ENCODE measurements at regions not wholly inside any gene's neighbourhood (a gene's known extent, or its start where the extent isn't known, plus 50 kb on each side); places are given as distances from the start of the nearest gene placed in this dataset.

DNA sequence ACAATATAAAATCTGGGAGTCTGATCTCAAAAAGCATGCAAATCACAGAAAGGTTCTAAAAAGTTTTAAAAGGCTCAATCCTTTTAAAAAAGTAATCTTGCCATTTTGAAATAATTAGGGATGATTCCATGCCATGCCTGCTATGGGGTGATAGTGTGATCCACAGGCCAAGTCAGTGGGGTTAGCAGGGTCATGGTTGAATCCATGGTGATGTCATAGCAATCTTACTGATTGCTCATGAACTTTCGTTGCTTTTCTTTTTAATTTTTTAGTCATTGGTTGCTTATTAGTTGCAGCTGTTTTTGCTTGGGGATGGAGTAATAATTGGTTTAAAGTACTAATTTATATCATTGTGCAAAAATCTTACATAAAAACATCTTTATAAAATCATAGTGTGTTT lies 485.0 kb downstream of the ENC1 start:
- no peak overlapping the region for H4K8ac ChIP-seq (ENCODE audit: extremely low read depth, insufficient read depth, low read length)
- no peaks in the 10 kb centered on the region for H3K79me2 ChIP-seq (ENCODE audit: control insufficient read depth in 1 of 2, insufficient read depth in 2 of 2, low read length in 2 of 2)
- H3K23ac ChIP-seq (ENCODE audit: insufficient read length) = no peak overlapping the region
- no peak overlapping the region for H3K4ac ChIP-seq (replicated peaks; ENCODE audit: insufficient read length, low read depth, low read length)
- no peak overlapping the region for H3K9ac ChIP-seq (replicated peaks in 1 of 4; ENCODE audit: extremely low read depth in 1 of 4, low read depth in 3 of 4, low read length in 3 of 4)
- no peak overlapping the region for H3K14ac ChIP-seq (ENCODE audit: insufficient read length)
- no peaks in the 10 kb centered on the region for H3K23me2 ChIP-seq (ENCODE audit: low read depth, low read length)
- CTCF ChIA-PET (ENCODE audit: partially characterized antibody) = interaction anchor here (1.2 kb wide), 1 partner anchor 179 kb away, joined by 3 read pairs; no protein-coding TSS in a partner anchor
- no peaks in the 10 kb centered on the region; a peak in 2 of 7 replicates for H3K4me1 ChIP-seq (replicated peaks in 1 of 4; ENCODE audit: control insufficient read depth in 3 of 4, insufficient read depth in 4 of 4, low read length in 3 of 4)
- no peaks in the 10 kb centered on the region for H3K36me3 ChIP-seq (ENCODE audit: control insufficient read depth in 2 of 4, insufficient read depth in 4 of 4, low read length in 3 of 4)
- H2BK15ac ChIP-seq (ENCODE audit: low read length) = no peak overlapping the region
- no peak overlapping the region for H4K5ac ChIP-seq (ENCODE audit: insufficient read length, low read depth, low read length)
- POLR2A ChIA-PET (ENCODE audit: partially characterized antibody) = no interaction called here
- peaks cover 0 to 1% (median 0%) of the 10 kb centered on the region in 4 experiments; a peak in 1 of 7 replicates for H3K27me3 ChIP-seq (replicated peaks in 1 of 4; ENCODE audit: control insufficient read depth in 3 of 4, extremely low read depth in 1 of 4, insufficient read depth in 3 of 4, low read length in 3 of 4)
- no peak overlapping the region for H4K91ac ChIP-seq (replicated peaks; ENCODE audit: insufficient read length, low read length)
- H2AK5ac ChIP-seq (ENCODE audit: low read depth, low read length) = no peak overlapping the region
- H2BK120ac ChIP-seq (replicated peaks; ENCODE audit: low read depth, low read length) = no peak overlapping the region
- no peak overlapping the region for H2BK20ac ChIP-seq (ENCODE audit: low read length)
- H2BK5ac ChIP-seq (ENCODE audit: low read depth, low read length) = no peak overlapping the region
- H2BK12ac ChIP-seq (ENCODE audit: low read depth, low read length) = no peak overlapping the region
- H3K18ac ChIP-seq (ENCODE audit: extremely low read depth, low read length) = no peak overlapping the region
- no peak overlapping the region for H3K56ac ChIP-seq (replicated peaks; ENCODE audit: insufficient read length, low read depth, low read length)
- H3K4me3 ChIP-seq (ENCODE audit: extremely low read depth in 1 of 4, insufficient read depth in 2 of 4, low read depth in 3 of 4, low read length in 4 of 4) = no peak overlapping the region
- no peaks in the 10 kb centered on the region for H4K20me1 ChIP-seq (replicated peaks in 1 of 2; ENCODE audit: control insufficient read depth in 1 of 2, insufficient read depth in 2 of 2, low read length in 2 of 2)
- DNase-seq (ENCODE audit: low read depth in 1 of 2, low spot score in 2 of 2) (no peak), FAIRE-seq (no peak)
- no peak for TF ChIP-seq EP300 (IDR thresholded peaks at IDR 0.05; ENCODE audit: borderline replicate concordance in 1 of 2, low read depth in 2 of 2, low read length in 2 of 2)
- no peak for TF ChIP-seq TAF1 (IDR thresholded peaks at IDR 0.05; ENCODE audit: low read depth, low read length)
- no peak overlapping the region for H3K27ac ChIP-seq (ENCODE audit: low read depth, low read length)
- H3K79me1 ChIP-seq (ENCODE audit: low read depth, low read length) = no peaks in the 10 kb centered on the region
- no peaks in the 10 kb centered on the region for H3K9me3 ChIP-seq (ENCODE audit: insufficient read depth in 2 of 2, low read depth in 1 of 2, low read length in 1 of 2)
- no peak overlapping the region for H3K4me2 ChIP-seq (ENCODE audit: insufficient read depth in 1 of 2, low read depth in 2 of 2, low read length in 2 of 2)
- 83% methylated on average over 1 of the region's 1 CpG; no CpG with 5 or more reads in 1 of the 2 experiments for WGBS, 2 experiments (ENCODE audit: extremely low coverage in 1 of 2, insufficient coverage in 1 of 2, insufficient read length in 1 of 2, insufficient replicate concordance in 2 of 2, low coverage in 1 of 2, low lambda C conversion rate in 2 of 2, missing lambda C conversion rate in 1 of 2)
- no peak overlapping the region for H2AFZ ChIP-seq (ENCODE audit: low read length)
